CD14-positive monocyte (primary cell): ENCODE measurements at regions not wholly inside any gene's neighbourhood (a gene's known extent, or its start where the extent isn't known, plus 50 kb on each side); places are given as distances from the start of the nearest gene placed in this dataset.
"Not testable (repeated sequence)": the region's sequence is repeated elsewhere in the genome, so short reads cannot be mapped to it uniquely, and the experiment has no call there.

Experiments used
- DNase-seq, 3 donors: peaks; one replicate each; pipeline ENCODE4 v3.0.0-alpha.2; 2011 to 2022
- H2AFZ ChIP-seq: 2 replicates; pipeline ENCODE4 v1.6.0; 2012; ENCODE audit warnings: mild to moderate bottlenecking, low read depth, low read length, inconsistent platforms; ENCODE audit not compliant: insufficient read depth, poor library complexity, severe bottlenecking
- H3K27ac ChIP-seq, 2 donors: 1 replicate in 1 of 2; 2 replicates in 1 of 2; pipeline ENCODE4 v1.5.1; 2012 to 2013; ENCODE audit warnings: low read length in 2 of 2, control low read depth in 1 of 2, inconsistent platforms in 1 of 2, low read depth in 1 of 2, mild to moderate bottlenecking in 1 of 2
- H3K27me3 ChIP-seq, 2 donors: one replicate each; pipeline versions ENCODE4 v1.6.0 to v1.6.1; 2011 to 2013; ENCODE audit warnings: low read length in 2 of 2; ENCODE audit not compliant: control insufficient read depth in 2 of 2, insufficient read depth in 2 of 2
- H3K36me3 ChIP-seq, 2 donors: replicated peaks in 1 of 2; 1 replicate in 1 of 2; 2 replicates in 1 of 2; pipeline versions ENCODE4 v1.5.1 to v1.6.1; 2012 to 2013; ENCODE audit warnings: low read length in 2 of 2, control low read depth in 1 of 2, inconsistent platforms in 1 of 2, mild to moderate bottlenecking in 1 of 2; ENCODE audit not compliant: insufficient read depth in 2 of 2, control insufficient read depth in 1 of 2
- H3K4me1 ChIP-seq, 2 donors: 1 replicate in 1 of 2; 2 replicates in 1 of 2; pipeline versions ENCODE4 v1.5.1 to v1.6.1; 2012 to 2013; ENCODE audit warnings: low read length in 2 of 2, control low read depth in 1 of 2, inconsistent platforms in 1 of 2, mild to moderate bottlenecking in 1 of 2, moderate library complexity in 1 of 2; ENCODE audit not compliant: insufficient read depth in 2 of 2, control insufficient read depth in 1 of 2
- H3K4me2 ChIP-seq: replicated peaks from 2 replicates; pipeline ENCODE3; 2012; ENCODE audit warnings: low read length, moderate library complexity, mild to moderate bottlenecking; ENCODE audit not compliant: poor library complexity, severe bottlenecking; ENCODE audit errors: extremely low read depth
- H3K4me3 ChIP-seq, 3 experiments: fragments of 200-600 bp in 1 of 3; sonication (generic) in 1 of 3; replicated peaks in 1 of 3; 1 replicate in 2 of 3; 2 replicates in 1 of 3; pipeline ENCODE4 v1.5.1; 2011 to 2013; ENCODE audit warnings: low read length in 3 of 3, mild to moderate bottlenecking in 3 of 3, control low read depth in 2 of 3, low read depth in 2 of 3, inconsistent platforms in 1 of 3, moderate library complexity in 1 of 3
- H3K79me2 ChIP-seq: 2 replicates; pipeline ENCODE4 v1.6.0; 2012; ENCODE audit warnings: mild to moderate bottlenecking, control low read depth, inconsistent platforms, low read length, moderate library complexity; ENCODE audit not compliant: insufficient read depth
- H3K9ac ChIP-seq: 2 replicates; pipeline ENCODE4 v1.6.0; 2017; ENCODE audit warnings: low read length, mild to moderate bottlenecking; ENCODE audit not compliant: insufficient read depth, poor library complexity, severe bottlenecking
- H3K9me3 ChIP-seq, 2 donors: replicated peaks in 1 of 2; 1 replicate in 1 of 2; 2 replicates in 1 of 2; pipeline versions ENCODE4 v1.5.1 to v1.6.1; 2012 to 2013; ENCODE audit warnings: low read length in 2 of 2, control low read depth in 1 of 2; ENCODE audit not compliant: control insufficient read depth in 1 of 2, insufficient read depth in 1 of 2
- H4K20me1 ChIP-seq: 2 replicates; pipeline ENCODE4 v1.6.0; 2012; ENCODE audit warnings: mild to moderate bottlenecking, low read length, control low read depth, moderate library complexity; ENCODE audit not compliant: insufficient read depth
- H3K27ac Mint-ChIP-seq, 7 donors: one replicate each; pipeline ENCODE4 v1.8.0; 2020; ENCODE audit warnings: mild to moderate bottlenecking in 7 of 7, mixed read lengths in 7 of 7, moderate library complexity in 6 of 7, inconsistent platforms in 2 of 7
- H3K27me3 Mint-ChIP-seq, 3 donors: one replicate each; pipeline ENCODE4 v1.8.0; 2021 to 2022; ENCODE audit warnings: low read depth in 3 of 3, mild to moderate bottlenecking in 3 of 3, mixed read lengths in 3 of 3, moderate library complexity in 3 of 3, inconsistent platforms in 1 of 3
- H3K36me3 Mint-ChIP-seq, 2 donors: one replicate each; pipeline ENCODE4 v1.8.0; 2020; ENCODE audit warnings: mixed read lengths in 2 of 2, inconsistent platforms in 1 of 2, mild to moderate bottlenecking in 1 of 2
- H3K4me1 Mint-ChIP-seq: one replicate; pipeline ENCODE4 v1.8.0; 2020; ENCODE audit warnings: mild to moderate bottlenecking, mixed read lengths
- H3K4me3 Mint-ChIP-seq, 2 donors: one replicate each; pipeline ENCODE4 v1.8.0; 2020; ENCODE audit warnings: mild to moderate bottlenecking in 2 of 2, mixed read lengths in 2 of 2, moderate library complexity in 1 of 2
- H3K9me3 Mint-ChIP-seq, 7 donors: one replicate each; pipeline ENCODE4 v1.8.0; 2020 to 2022; ENCODE audit warnings: mixed read lengths in 7 of 7, mild to moderate bottlenecking in 6 of 7, moderate library complexity in 6 of 7, inconsistent platforms in 2 of 7
- CTCF ChIP-seq: fragments of 200-600 bp; IDR thresholded peaks from one replicate; pipeline ENCODE4 v1.8.0; 2022; ENCODE audit warnings: antibody characterized with exemption, mild to moderate bottlenecking
- WGBS: methylation state at CpG from one replicate; pipeline ENCODE4 v1.1.5; 2013; ENCODE audit warnings: missing lambda C conversion rate; ENCODE audit not compliant: insufficient coverage; 5-methylcytosine and 5-hydroxymethylcytosine counted together
- intact Hi-C, 2 donors: fragments of 100-400 bp; cut with micrococcal nuclease; formaldehyde crosslinking; loops; one replicate each; pipeline versions ENCODE4 v1.15.0 to v1.15.1; 2023

GRCh38 chr16:52657924-52658323 is 111.0 kb upstream of the TOX3 start:
- no peaks in the 10 kb centered on the region for H3K36me3 ChIP-seq
- TF ChIP-seq CTCF = no peak
- Mint-ChIP-seq H3K4me3 (no peak overlapping the region), H3K9me3 (peaks cover 12 to 36% (median 19%) of the 10 kb centered on the region in 7 donors), H3K36me3 (no peaks in the 10 kb centered on the region), H3K27me3 (no peaks in the 10 kb centered on the region), H3K4me1 (no peaks in the 10 kb centered on the region), H3K27ac (no peak overlapping the region)
- no peak for DNase-seq
- no peak overlapping the region for H3K27ac ChIP-seq
- H3K27me3 ChIP-seq = no peaks in the 10 kb centered on the region
- H3K4me3 ChIP-seq = no peak overlapping the region
- H3K9me3 ChIP-seq = peaks cover 22 to 27% of the 10 kb centered on the region in 2 donors
- no peaks in the 10 kb centered on the region for H3K79me2 ChIP-seq
- H4K20me1 ChIP-seq = no peaks in the 10 kb centered on the region
- H2AFZ ChIP-seq = no peak overlapping the region
- H3K4me1 ChIP-seq = no peaks in the 10 kb centered on the region
- 88% methylated on average over 3 of the region's 3 CpGs for WGBS
- H3K4me2 ChIP-seq = no peak overlapping the region
- H3K9ac ChIP-seq = no peak overlapping the region
- intact Hi-C loops = no loop called here

GRCh38 chr16:52655916-52656315 is 109.0 kb upstream of the TOX3 start:
- DNase-seq, H3K4me1 ChIP-seq, H3K4me3 ChIP-seq, H3K4me3 Mint-ChIP-seq, intact Hi-C loops, H3K27ac ChIP-seq, H3K27ac Mint-ChIP-seq, H2AFZ ChIP-seq, H3K79me2 ChIP-seq, H3K4me1 Mint-ChIP-seq, H3K27me3 ChIP-seq, H3K27me3 Mint-ChIP-seq, H3K9ac ChIP-seq, H3K4me2 ChIP-seq, H4K20me1 ChIP-seq, H3K36me3 Mint-ChIP-seq, H3K36me3 ChIP-seq: not testable (repeated sequence)
- WGBS = 90% methylated on average over 4 of the region's 7 CpGs
- peaks cover 22 to 26% of the 10 kb centered on the region in 2 donors for H3K9me3 ChIP-seq
- H3K9me3 Mint-ChIP-seq = peaks cover 13 to 32% (median 17%) of the 10 kb centered on the region in 7 donors

GRCh38 chr16:52655156-52655555 is 108.2 kb upstream of the TOX3 start:
- H3K36me3 Mint-ChIP-seq, H3K4me1 ChIP-seq, H3K27ac ChIP-seq, H3K4me1 Mint-ChIP-seq, H2AFZ ChIP-seq, H3K4me3 Mint-ChIP-seq, H3K9ac ChIP-seq, H3K27ac Mint-ChIP-seq, intact Hi-C loops, H3K79me2 ChIP-seq, H3K27me3 Mint-ChIP-seq, H4K20me1 ChIP-seq, H3K4me3 ChIP-seq, DNase-seq, H3K4me2 ChIP-seq, H3K36me3 ChIP-seq, H3K27me3 ChIP-seq: not testable (repeated sequence)
- H3K9me3 Mint-ChIP-seq = peaks cover 9 to 26% (median 16%) of the 10 kb centered on the region in 7 donors
- WGBS = 92% methylated on average over 12 of the region's 17 CpGs
- H3K9me3 ChIP-seq = peaks cover 18 to 20% of the 10 kb centered on the region in 2 donors
